BE2C (cell line): ENCODE measurements at regions not wholly inside any gene's neighbourhood (a gene's known extent, or its start where the extent isn't known, plus 50 kb on each side); places are given as distances from the start of the nearest gene placed in this dataset.

ENCODE experiments used
- DNase-seq: peaks from one replicate; pipeline ENCODE4 v3.0.0-alpha.2; 2020
- H3K27me3 ChIP-seq: fragments of 250-450 bp; sonication (Bioruptor Pico); 2 replicates; pipeline ENCODE4 v1.5.1; 2020; ENCODE audit warnings: mild to moderate bottlenecking
- H3K36me3 ChIP-seq: fragments of 250-450 bp; sonication (Bioruptor Pico); 2 replicates; pipeline ENCODE4 v1.5.1; 2020; ENCODE audit warnings: mild to moderate bottlenecking
- H3K4me1 ChIP-seq: fragments of 250-450 bp; sonication (Bioruptor Pico); 2 replicates; pipeline ENCODE4 v1.5.1; 2020
- H3K4me3 ChIP-seq: 2 replicates; pipeline ENCODE4 v1.5.1; 2011; ENCODE audit warnings: low read depth, low read length
- H3K9me3 ChIP-seq: fragments of 250-450 bp; sonication (Bioruptor Pico); 2 replicates; pipeline ENCODE4 v1.5.1; 2020
- CTCF ChIP-seq: IDR thresholded peaks from 2 replicates; pipeline ENCODE4 v1.5.1; 2012; ENCODE audit warnings: mild to moderate bottlenecking, low read depth, low read length

GRCh38 chr1:106659490-106660244 lies 396.8 kb upstream of the PRMT6 start:
- H3K4me3 ChIP-seq, result no peak overlapping the region
- H3K36me3 ChIP-seq, result no peaks in the 10 kb centered on the region
- H3K9me3 ChIP-seq, result no peaks in the 10 kb centered on the region
- no peaks in the 10 kb centered on the region for H3K27me3 ChIP-seq
- H3K4me1 ChIP-seq, result no peaks in the 10 kb centered on the region
- no peak for TF ChIP-seq CTCF
- no peak for DNase-seq

- H3K27me3 ChIP-seq, result no peaks in the 10 kb centered on the region
- no peak for TF ChIP-seq CTCF
- H3K9me3 ChIP-seq, result no peaks in the 10 kb centered on the region
- DNase-seq, result no peak
- no peaks in the 10 kb centered on the region for H3K36me3 ChIP-seq
- H3K4me1 ChIP-seq, result no peaks in the 10 kb centered on the region
- no peak overlapping the region for H3K4me3 ChIP-seq
Observed at GRCh38 chr1:106675558-106675957, 380.9 kb upstream of the PRMT6 start.

GRCh38 chr1:106676021-106676420 lies 380.5 kb upstream of the PRMT6 start:
- Histone ChIP-seq H3K9me3 (no peaks in the 10 kb centered on the region), H3K27me3 (no peaks in the 10 kb centered on the region), H3K4me1 (no peaks in the 10 kb centered on the region), H3K4me3 (no peak overlapping the region), H3K36me3 (no peaks in the 10 kb centered on the region)
- no peak for TF ChIP-seq CTCF
- DNase-seq, result no peak

GRCh38 chr1:106677181-106677580 lies 379.3 kb upstream of the PRMT6 start:
- DNase-seq, result no peak
- H3K4me3 ChIP-seq, result no peak overlapping the region

GRCh38 chr1:106677721-106678120 lies 378.8 kb upstream of the PRMT6 start:
- Histone ChIP-seq H3K4me1 (no peaks in the 10 kb centered on the region), H3K4me3 (no peak overlapping the region), H3K27me3 (no peaks in the 10 kb centered on the region), H3K9me3 (no peaks in the 10 kb centered on the region), H3K36me3 (no peaks in the 10 kb centered on the region)
- DNase-seq, result no peak
- TF ChIP-seq CTCF, result no peak

More at GRCh38 chr1:106677181-106677580, 379.3 kb upstream of the PRMT6 start:
- H3K27me3 ChIP-seq, result no peaks in the 10 kb centered on the region
- no peaks in the 10 kb centered on the region for H3K4me1 ChIP-seq
- no peak for TF ChIP-seq CTCF
- no peaks in the 10 kb centered on the region for H3K36me3 ChIP-seq
- H3K9me3 ChIP-seq, result no peaks in the 10 kb centered on the region

- DNase-seq, result no peak
Observed at GRCh38 chr1:106678279-106679050, 378.0 kb upstream of the PRMT6 start.

More at GRCh38 chr1:106678279-106679050, 378.0 kb upstream of the PRMT6 start:
- H3K4me3 ChIP-seq, result no peak overlapping the region
- no peaks in the 10 kb centered on the region for H3K36me3 ChIP-seq
- H3K9me3 ChIP-seq, result no peaks in the 10 kb centered on the region
- H3K4me1 ChIP-seq, result no peaks in the 10 kb centered on the region
- H3K27me3 ChIP-seq, result no peaks in the 10 kb centered on the region
- TF ChIP-seq CTCF, result no peak
